Left ventricle myocardium inferior (tissue), 1 donor: ENCODE measurements at regions not wholly inside any gene's neighbourhood (a gene's known extent, or its start where the extent isn't known, plus 50 kb on each side); places are given as distances from the start of the nearest gene placed in this dataset.

Experiments
- DNase-seq: peaks from one replicate; pipeline ENCODE4 v3.0.0-alpha.2; 2020
- H3K27ac ChIP-seq: fragments of 200-600 bp; replicated peaks from 2 replicates; pipeline ENCODE4 v1.8.0; 2021
- H3K27me3 ChIP-seq: fragments of 200-600 bp; 2 replicates; pipeline ENCODE4 v1.8.0; 2021; ENCODE audit warnings: low read depth
- H3K36me3 ChIP-seq: fragments of 200-600 bp; 2 replicates; pipeline ENCODE4 v1.8.0; 2021
- H3K4me1 ChIP-seq: fragments of 200-600 bp; 2 replicates; pipeline ENCODE4 v1.8.0; 2021
- H3K4me3 ChIP-seq: fragments of 200-600 bp; 2 replicates; pipeline ENCODE4 v1.8.0; 2021; ENCODE audit warnings: mild to moderate bottlenecking, moderate library complexity
- H3K9me3 ChIP-seq: fragments of 200-600 bp; replicated peaks from 2 replicates; pipeline ENCODE4 v1.8.0; 2021
- intact Hi-C: fragments of 100-400 bp; cut with micrococcal nuclease; formaldehyde crosslinking; loops from one replicate; pipeline ENCODE4 v1.11.0; 2022
- TF ChIP-seq, protein P1 (sequence below): fragments of 200-600 bp; IDR thresholded peaks from 2 replicates; pipeline ENCODE4 v1.8.0; 2021; ENCODE audit warnings: antibody characterized with exemption, mild to moderate bottlenecking, borderline replicate concordance
- donor health status: DM: no; HTN: yes; CAD: no; lungs with severe emphysema.

DNA sequence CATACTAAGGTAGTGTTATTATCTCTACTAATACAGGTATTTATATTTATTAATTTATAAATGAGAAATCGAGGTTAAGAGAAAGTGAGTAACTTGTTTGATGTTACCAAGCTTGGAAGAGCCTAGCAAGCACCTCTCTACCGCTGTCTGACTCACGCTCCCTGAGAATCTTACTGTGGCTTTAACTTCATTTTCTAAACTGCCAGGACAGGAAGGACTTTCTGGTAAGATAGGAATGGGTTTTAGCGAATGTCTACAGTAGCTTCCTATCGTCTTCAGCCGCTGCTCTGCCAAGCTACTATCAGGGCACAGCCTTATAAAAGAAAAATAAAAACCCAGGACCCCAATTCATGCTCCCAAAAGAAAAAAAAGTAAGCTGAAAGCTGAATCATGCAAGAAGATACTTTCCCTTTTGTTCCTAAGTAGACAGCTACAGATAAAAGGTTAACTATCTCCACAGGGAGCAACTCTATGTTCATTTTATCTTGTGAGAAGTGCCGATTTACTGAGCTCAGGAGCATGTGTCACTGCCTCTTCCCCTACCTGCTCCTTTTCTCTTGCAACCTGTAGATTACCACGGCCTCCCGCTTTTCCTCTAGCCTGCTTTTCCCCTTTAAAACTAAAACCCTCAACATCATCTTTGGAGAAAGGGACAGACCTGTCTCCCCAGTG lies 60.2 kb downstream of the THNSL1 start:
- Histone ChIP-seq H3K27me3 (no peaks in the 10 kb centered on the region), H3K27ac (no peak overlapping the region), H3K36me3 (no peaks in the 10 kb centered on the region), H3K9me3 (no peaks in the 10 kb centered on the region), H3K4me1 (peaks cover 12% of the 10 kb centered on the region), H3K4me3 (no peak overlapping the region)
- TF ChIP-seq, protein P1, sequence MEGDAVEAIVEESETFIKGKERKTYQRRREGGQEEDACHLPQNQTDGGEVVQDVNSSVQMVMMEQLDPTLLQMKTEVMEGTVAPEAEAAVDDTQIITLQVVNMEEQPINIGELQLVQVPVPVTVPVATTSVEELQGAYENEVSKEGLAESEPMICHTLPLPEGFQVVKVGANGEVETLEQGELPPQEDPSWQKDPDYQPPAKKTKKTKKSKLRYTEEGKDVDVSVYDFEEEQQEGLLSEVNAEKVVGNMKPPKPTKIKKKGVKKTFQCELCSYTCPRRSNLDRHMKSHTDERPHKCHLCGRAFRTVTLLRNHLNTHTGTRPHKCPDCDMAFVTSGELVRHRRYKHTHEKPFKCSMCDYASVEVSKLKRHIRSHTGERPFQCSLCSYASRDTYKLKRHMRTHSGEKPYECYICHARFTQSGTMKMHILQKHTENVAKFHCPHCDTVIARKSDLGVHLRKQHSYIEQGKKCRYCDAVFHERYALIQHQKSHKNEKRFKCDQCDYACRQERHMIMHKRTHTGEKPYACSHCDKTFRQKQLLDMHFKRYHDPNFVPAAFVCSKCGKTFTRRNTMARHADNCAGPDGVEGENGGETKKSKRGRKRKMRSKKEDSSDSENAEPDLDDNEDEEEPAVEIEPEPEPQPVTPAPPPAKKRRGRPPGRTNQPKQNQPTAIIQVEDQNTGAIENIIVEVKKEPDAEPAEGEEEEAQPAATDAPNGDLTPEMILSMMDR, result no peak
- DNase-seq, result no peak
- intact Hi-C loops, result loop anchor here (10.0 kb wide), 1 partner anchor 432 kb away; no protein-coding TSS in a partner anchor

DNA sequence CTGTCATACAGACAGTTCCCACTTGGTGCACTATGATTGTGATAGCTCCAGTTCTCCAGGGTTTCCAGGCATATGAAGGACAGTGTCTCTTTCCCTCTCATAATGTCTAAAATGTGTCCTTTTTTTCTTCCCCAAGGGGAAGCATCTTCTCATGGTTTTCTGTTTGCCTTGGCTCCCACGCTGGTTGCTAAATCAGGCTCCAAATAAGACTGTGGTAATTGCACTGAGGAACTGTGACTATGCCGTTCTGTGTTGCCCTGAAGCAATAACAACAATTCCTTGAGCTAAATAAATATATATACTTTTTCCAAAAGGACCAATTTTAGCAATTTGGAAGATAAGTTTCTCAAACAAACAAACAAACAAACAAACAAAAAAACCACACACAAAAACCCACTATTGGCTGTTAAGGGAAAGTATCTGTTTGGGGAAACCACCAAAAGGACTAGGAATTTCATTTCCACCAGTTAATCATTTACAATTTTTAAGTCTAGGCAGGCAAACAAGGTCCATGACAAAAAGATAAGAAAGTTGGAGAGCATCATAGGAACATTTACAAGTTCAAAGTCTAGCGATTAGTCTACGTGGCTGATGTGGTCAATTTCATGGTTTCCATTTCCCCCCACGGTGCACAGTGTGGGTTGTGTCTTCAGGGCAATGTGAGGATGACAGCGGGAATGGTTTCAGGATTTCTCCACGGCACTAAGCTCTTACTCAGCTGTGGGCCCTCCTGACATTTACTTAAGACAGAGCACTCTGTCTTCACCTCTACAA lies 62.4 kb downstream of the THNSL1 start:
- H3K27me3 ChIP-seq, result no peaks in the 10 kb centered on the region
- H3K4me1 ChIP-seq, result peaks cover 30% of the 10 kb centered on the region
- no peaks in the 10 kb centered on the region for H3K9me3 ChIP-seq
- H3K27ac ChIP-seq, result no peak overlapping the region
- no peaks in the 10 kb centered on the region for H3K36me3 ChIP-seq
- H3K4me3 ChIP-seq, result no peak overlapping the region
- intact Hi-C loops, result loop anchor here (10.0 kb wide), 1 partner anchor 434 kb away; no protein-coding TSS in a partner anchor
- no peak for DNase-seq
- TF ChIP-seq, protein P1, result no peak

DNA sequence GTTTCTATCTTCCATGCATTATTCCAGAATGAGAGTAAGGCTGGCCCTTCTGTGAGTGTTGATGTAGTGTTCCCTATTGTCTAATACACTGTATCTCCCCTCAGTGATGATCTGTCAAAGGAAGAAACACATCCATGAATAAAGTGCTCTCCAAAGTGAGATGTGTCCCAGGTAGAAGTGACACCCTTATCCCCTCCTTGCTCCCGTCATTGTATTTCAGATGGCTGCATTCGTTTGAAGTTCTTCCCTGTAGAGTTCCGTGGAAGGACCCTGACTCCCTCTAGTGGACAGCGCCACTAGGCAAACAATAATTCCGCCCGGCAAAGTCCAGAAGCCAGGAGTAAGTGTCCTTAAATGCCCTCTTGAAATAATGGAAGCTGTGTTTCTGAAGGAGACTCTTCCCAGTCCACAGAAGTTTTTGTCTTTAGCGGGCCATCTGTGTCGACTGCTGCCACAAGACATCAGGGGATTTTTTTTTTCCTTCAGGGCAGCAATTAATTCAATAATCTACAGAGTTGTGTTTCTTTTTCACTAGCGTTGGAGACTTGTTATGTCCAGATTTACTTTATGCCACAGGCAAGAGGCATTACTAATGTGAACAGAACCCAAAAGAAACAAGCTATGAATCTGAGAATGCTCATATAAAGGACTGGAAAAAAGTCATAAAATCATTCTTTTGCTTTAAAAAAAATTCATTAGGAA lies 64.6 kb downstream of the THNSL1 start:
- TF ChIP-seq, protein P1, result peak; percentile 92
- DNase-seq, result peak; percentile 74
- Histone ChIP-seq H3K27me3 (no peaks in the 10 kb centered on the region), H3K9me3 (no peaks in the 10 kb centered on the region), H3K4me3 (no peak overlapping the region), H3K27ac (peak overlapping the region; percentile 60), H3K36me3 (no peaks in the 10 kb centered on the region), H3K4me1 (peaks cover 30% of the 10 kb centered on the region)
- intact Hi-C loops, result no loop called here

DNA sequence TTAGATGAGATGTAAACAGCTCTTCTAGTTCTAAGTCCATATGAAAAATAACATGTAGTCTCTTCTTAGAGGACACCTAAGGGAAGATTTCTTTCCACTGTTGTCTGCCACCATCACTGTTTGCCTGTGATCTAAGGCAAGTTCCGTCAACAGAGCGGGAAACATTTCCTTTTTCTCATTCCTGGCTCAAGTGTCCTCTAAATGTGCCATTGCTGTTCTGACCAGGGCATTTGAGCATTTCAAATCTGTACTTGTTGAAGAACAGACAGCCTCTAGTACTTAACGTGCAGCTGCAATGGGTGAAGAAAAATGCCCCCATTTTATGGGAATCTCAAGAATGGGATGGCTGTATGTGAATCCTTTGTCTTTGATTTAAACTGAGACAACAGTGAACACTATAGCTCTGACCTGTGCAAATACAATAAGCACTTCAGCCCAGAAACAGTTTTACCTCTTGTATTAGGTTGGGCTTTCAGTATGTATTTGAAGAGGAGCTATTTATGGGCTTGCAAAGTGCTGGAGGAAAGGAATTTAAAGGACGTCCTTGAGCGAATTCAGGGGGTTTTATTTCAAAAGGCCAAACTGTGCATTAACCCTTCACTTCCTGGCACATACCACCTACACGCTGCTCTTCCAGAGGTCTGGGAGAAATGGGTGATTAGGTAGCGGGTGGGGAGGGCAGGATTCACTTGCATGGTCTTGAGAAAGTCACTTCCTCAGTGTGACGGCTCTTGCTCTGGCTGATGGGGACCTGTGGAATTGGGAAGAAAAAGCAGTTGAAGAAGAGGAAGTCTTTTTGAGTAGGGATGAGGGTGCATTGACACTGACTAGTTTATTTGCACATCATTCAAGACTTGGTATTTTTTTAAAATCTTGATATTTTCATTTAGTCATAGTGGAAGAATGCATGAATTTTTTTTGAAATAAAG lies 66.1 kb downstream of the THNSL1 start:
- no peaks in the 10 kb centered on the region for H3K27me3 ChIP-seq
- DNase-seq, result no peak
- no peaks in the 10 kb centered on the region for H3K36me3 ChIP-seq
- H3K27ac ChIP-seq, result peak overlapping the region; percentile 32
- H3K4me3 ChIP-seq, result no peak overlapping the region
- H3K4me1 ChIP-seq, result peaks cover 30% of the 10 kb centered on the region
- no peaks in the 10 kb centered on the region for H3K9me3 ChIP-seq
- TF ChIP-seq, protein P1, result no peak
- intact Hi-C loops, result no loop called here
